ENCODE measurements at regions not wholly inside any gene's neighbourhood (a gene's known extent, or its start where the extent isn't known, plus 50 kb on each side); places are given as distances from the start of the nearest gene placed in this dataset.
"Not testable (repeated sequence)": the region's sequence is repeated elsewhere in the genome, so short reads cannot be mapped to it uniquely, and the experiment has no call there.

- Histone ChIP-seq H3K36me3 (no peaks in the 10 kb centered on the region), H3K4me1 (no peaks in the 10 kb centered on the region), H3K27ac (no peak overlapping the region), H3K4me3 (no peak overlapping the region), H3K27me3 (no peaks in the 10 kb centered on the region), H3K9ac (ENCODE audit: low read depth in 2 of 2, low read length in 2 of 2) (no peak overlapping the region), H3K9me3 (no peaks in the 10 kb centered on the region)
- TF ChIP-seq CTCF (IDR thresholded peaks at IDR 0.05) = no peak
- intact Hi-C loops (cut with DNase I) = no loop called here
- DNase-seq = no peak
Observed at GRCh38 chr5:79924936-79925893, 65.8 kb downstream of the MTX3 start.

GRCh38 chr5:79923431-79923830, 67.6 kb downstream of the MTX3 start:
- Histone ChIP-seq H3K4me3 (no peak overlapping the region), H3K9ac (ENCODE audit: low read depth in 2 of 2, low read length in 2 of 2) (no peak overlapping the region), H3K27ac (no peak overlapping the region), H3K9me3 (no peaks in the 10 kb centered on the region), H3K4me1 (no peaks in the 10 kb centered on the region), H3K36me3 (no peaks in the 10 kb centered on the region), H3K27me3 (no peaks in the 10 kb centered on the region)
- intact Hi-C loops (cut with DNase I) = no loop called here
- no peak for TF ChIP-seq CTCF (IDR thresholded peaks at IDR 0.05)
- no peak for DNase-seq

GRCh38 chr5:79922626-79923025, 68.4 kb downstream of the MTX3 start:
- H3K4me3 ChIP-seq = no peak overlapping the region
- no peak for TF ChIP-seq CTCF (IDR thresholded peaks at IDR 0.05)

GRCh38 chr5:79907452-79907851, 83.6 kb downstream of the MTX3 start:
- H3K4me1 ChIP-seq; H3K9ac ChIP-seq (ENCODE audit: low read depth in 2 of 2, low read length in 2 of 2); H3K27me3 ChIP-seq; H3K4me3 ChIP-seq; H3K27ac ChIP-seq; H3K9me3 ChIP-seq; intact Hi-C loops (cut with DNase I); H3K36me3 ChIP-seq; DNase-seq: not testable (repeated sequence)

More at GRCh38 chr5:79922626-79923025, 68.4 kb downstream of the MTX3 start:
- Histone ChIP-seq H3K36me3 (no peaks in the 10 kb centered on the region), H3K9me3 (no peaks in the 10 kb centered on the region), H3K27me3 (no peaks in the 10 kb centered on the region), H3K9ac (ENCODE audit: low read depth in 2 of 2, low read length in 2 of 2) (no peak overlapping the region), H3K27ac (no peak overlapping the region), H3K4me1 (no peaks in the 10 kb centered on the region)
- no peak for DNase-seq
- intact Hi-C loops (cut with DNase I) = no loop called here

GRCh38 chr5:79902571-79902970, 88.5 kb downstream of the MTX3 start:
- H3K9me3 ChIP-seq; H3K9ac ChIP-seq (ENCODE audit: low read depth in 2 of 2, low read length in 2 of 2); H3K4me1 ChIP-seq; H3K27me3 ChIP-seq; H3K4me3 ChIP-seq; DNase-seq; H3K27ac ChIP-seq; intact Hi-C loops (cut with DNase I); H3K36me3 ChIP-seq: not testable (repeated sequence)

GRCh38 chr5:79901631-79902030, 89.4 kb downstream of the MTX3 start:
- H3K36me3 ChIP-seq = no peaks in the 10 kb centered on the region
- no peak for DNase-seq
- H3K9me3 ChIP-seq = no peaks in the 10 kb centered on the region
- intact Hi-C loops (cut with DNase I) = no loop called here
- H3K9ac ChIP-seq (ENCODE audit: low read depth in 2 of 2, low read length in 2 of 2) = no peak overlapping the region
- H3K4me1 ChIP-seq = no peaks in the 10 kb centered on the region
- TF ChIP-seq CTCF (IDR thresholded peaks at IDR 0.05) = no peak
- no peak overlapping the region for H3K4me3 ChIP-seq
- no peaks in the 10 kb centered on the region for H3K27me3 ChIP-seq
- H3K27ac ChIP-seq = no peak overlapping the region
